B cell (primary cell): ENCODE measurements at regions not wholly inside any gene's neighbourhood (a gene's known extent, or its start where the extent isn't known, plus 50 kb on each side); places are given as distances from the start of the nearest gene placed in this dataset.

Experiments used
- ATAC-seq: fragments of 200-7000 bp; cut with Tn5 transposase; one replicate; pipeline ENCODE4 v1.10.0; 2021; ENCODE audit warnings: low read depth, mild to moderate bottlenecking, moderate number of reproducible peaks, moderate library complexity
- CTCF ChIA-PET: fragments of 350-600 bp; sonication (Branson Sonifier 250); formaldehyde crosslinking; loops from one replicate; lab custom pipeline; 2021; ENCODE audit warnings: antibody characterized with exemption, inconsistent platforms; lab: Charles Lee
- POLR2A ChIA-PET: fragments of 350-600 bp; sonication (Branson Sonifier 250); formaldehyde crosslinking; loops from one replicate; lab custom pipeline; 2021; ENCODE audit warnings: antibody characterized with exemption; lab: Charles Lee
- DNase-seq: peaks from one replicate; pipeline ENCODE4 v3.0.0; 2013
- H2AFZ ChIP-seq: 2 replicates; pipeline ENCODE4 v1.6.1; 2012; ENCODE audit warnings: mild to moderate bottlenecking, low read depth, low read length; ENCODE audit not compliant: insufficient read depth, poor library complexity, severe bottlenecking
- H3K27ac ChIP-seq, 2 donors: 1 replicate in 1 of 2; 2 replicates in 1 of 2; pipeline ENCODE4 v1.5.1; 2012 to 2013; ENCODE audit warnings: low read length in 2 of 2, mild to moderate bottlenecking in 2 of 2, moderate library complexity in 1 of 2
- H3K27me3 ChIP-seq, 4 experiments: fragments of 200-600 bp in 1 of 4; sonication (generic) in 1 of 4; replicated peaks in 1 of 4; 1 replicate in 2 of 4; 2 replicates in 2 of 4; pipeline versions ENCODE4 v1.6.1 to v1.7.0; 2013 to 2016; ENCODE audit warnings: low read length in 3 of 4, mild to moderate bottlenecking in 2 of 4, mixed read lengths in 1 of 4, moderate library complexity in 1 of 4; ENCODE audit not compliant: insufficient read depth in 4 of 4, control insufficient read depth in 3 of 4; ENCODE audit errors: control extremely low read depth in 1 of 4
- H3K36me3 ChIP-seq, 2 experiments: replicated peaks in 1 of 2; 1 replicate in 1 of 2; 2 replicates in 1 of 2; pipeline versions ENCODE4 v1.6.1 to v1.7.1; 2013; ENCODE audit warnings: low read length in 1 of 2; ENCODE audit not compliant: insufficient read depth in 2 of 2, control insufficient read depth in 1 of 2; ENCODE audit errors: control extremely low read depth in 1 of 2, extremely low read depth in 1 of 2
- H3K4me1 ChIP-seq, 2 donors: fragments of 200-600 bp in 1 of 2; sonication (generic) in 1 of 2; 1 replicate in 1 of 2; 2 replicates in 1 of 2; pipeline versions ENCODE4 v1.5.1 to v1.6.1; 2013 to 2017; ENCODE audit warnings: low read length in 2 of 2; ENCODE audit not compliant: control insufficient read depth in 2 of 2, insufficient read depth in 2 of 2
- H3K4me2 ChIP-seq: replicated peaks from 2 replicates; pipeline ENCODE3; 2012; ENCODE audit warnings: mild to moderate bottlenecking, low read depth, low read length; ENCODE audit not compliant: poor library complexity, severe bottlenecking
- H3K4me3 ChIP-seq, 5 experiments: fragments of 200-600 bp in 1 of 5; sonication (generic) in 1 of 5; 1 replicate in 3 of 5; 2 replicates in 2 of 5; pipeline versions ENCODE4 v1.5.1 to v1.7.0; 2011 to 2016; ENCODE audit warnings: low read length in 4 of 5, mild to moderate bottlenecking in 4 of 5, low read depth in 2 of 5, control low read depth in 1 of 5, moderate library complexity in 1 of 5; ENCODE audit not compliant: insufficient read depth in 1 of 5; ENCODE audit errors: control extremely low read depth in 1 of 5, extremely low read depth in 1 of 5
- H3K79me2 ChIP-seq: fragments of 200-600 bp; sonication (generic); one replicate; pipeline ENCODE4 v1.6.0; 2016; ENCODE audit warnings: low read length; ENCODE audit not compliant: control insufficient read depth, insufficient read depth
- H3K9ac ChIP-seq: fragments of 200-600 bp; sonication (generic); 2 replicates; pipeline ENCODE4 v1.6.1; 2017; ENCODE audit warnings: mild to moderate bottlenecking, low read length, moderate library complexity
- H3K9me3 ChIP-seq, 3 donors: one replicate each; pipeline versions ENCODE4 v1.6.1 to v1.7.1; 2013; ENCODE audit warnings: low read length in 2 of 3; ENCODE audit not compliant: control insufficient read depth in 2 of 3, insufficient read depth in 1 of 3; ENCODE audit errors: control extremely low read depth in 1 of 3
- H4K20me1 ChIP-seq: 2 replicates; pipeline ENCODE4 v1.6.0; 2012; ENCODE audit warnings: mild to moderate bottlenecking, low read length; ENCODE audit not compliant: insufficient read depth, control insufficient read depth, poor library complexity, severe bottlenecking
- H3K27ac Mint-ChIP-seq: one replicate; pipeline ENCODE4 v1.8.0; 2021; ENCODE audit warnings: mixed read lengths
- H3K27me3 Mint-ChIP-seq: one replicate; pipeline ENCODE4 v1.8.0; 2021; ENCODE audit warnings: mixed read lengths
- H3K4me1 Mint-ChIP-seq: one replicate; pipeline ENCODE4 v1.8.0; 2021; ENCODE audit warnings: mixed read lengths
- H3K4me3 Mint-ChIP-seq: one replicate; pipeline ENCODE4 v1.8.0; 2021; ENCODE audit warnings: mixed read lengths
- H3K9me3 Mint-ChIP-seq: one replicate; pipeline ENCODE4 v1.8.0; 2022; ENCODE audit warnings: mixed read lengths; ENCODE audit not compliant: insufficient read depth
- CTCF ChIP-seq: fragments of 200-600 bp; IDR thresholded peaks from one replicate; pipeline ENCODE4 v1.8.0; 2022; ENCODE audit warnings: antibody characterized with exemption, mild to moderate bottlenecking
- EZH2 ChIP-seq: IDR thresholded peaks from 2 replicates; pipeline ENCODE4 v1.6.1; 2012; ENCODE audit warnings: borderline replicate concordance, low read depth, mild to moderate bottlenecking, moderate library complexity, low read length; ENCODE audit not compliant: insufficient read depth, poor library complexity, severe bottlenecking
- WGBS: methylation state at CpG from one replicate; pipeline ENCODE4 v1.1.5; 2013; ENCODE audit warnings: missing lambda C conversion rate; ENCODE audit not compliant: insufficient coverage; 5-methylcytosine and 5-hydroxymethylcytosine counted together
- intact Hi-C: fragments of 100-400 bp; cut with micrococcal nuclease; formaldehyde crosslinking; loops from one replicate; pipeline ENCODE4 v1.10.0; 2022

DNA sequence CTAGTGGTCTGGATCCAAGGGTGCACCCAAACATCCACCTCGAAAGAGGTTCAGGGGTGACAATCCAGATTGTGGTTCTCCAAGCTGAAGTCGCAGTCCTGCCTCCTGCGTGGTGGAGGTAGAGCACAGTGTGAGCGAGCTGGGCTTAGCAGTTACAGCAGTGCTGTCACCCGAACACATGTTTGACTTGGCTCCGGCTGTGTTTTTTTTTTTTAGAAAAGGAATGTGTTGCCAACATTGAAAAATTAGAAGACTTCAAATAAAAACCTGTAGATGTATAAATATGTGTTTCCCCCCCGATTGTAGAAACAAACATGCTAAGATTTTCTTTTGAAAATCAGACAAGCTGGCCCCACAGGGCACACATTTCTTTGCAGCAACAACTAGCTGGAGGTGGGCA, 530.8 kb downstream of the SHQ1 start:
- CTCF ChIA-PET: no interaction called here
- ATAC-seq (no peak), DNase-seq (no peak)
- Histone ChIP-seq H3K4me3 (no peak overlapping the region), H3K4me1 (peaks cover 2 to 4% of the 10 kb centered on the region in 2 donors), H3K27me3 (no peaks in the 10 kb centered on the region), H4K20me1 (no peaks in the 10 kb centered on the region), H2AFZ (no peak overlapping the region), H3K27ac (no peak overlapping the region), H3K79me2 (no peaks in the 10 kb centered on the region), H3K9ac (no peak overlapping the region), H3K9me3 (peaks cover 0 to 6% (median 0%) of the 10 kb centered on the region in 3 donors), H3K4me2 (no peak overlapping the region), H3K36me3 (no peaks in the 10 kb centered on the region)
- H3K27ac Mint-ChIP-seq: no peak overlapping the region
- no peak overlapping the region for H3K4me3 Mint-ChIP-seq
- no peaks in the 10 kb centered on the region for H3K27me3 Mint-ChIP-seq
- TF ChIP-seq EZH2 (no peak), CTCF (no peak)
- H3K9me3 Mint-ChIP-seq: no peaks in the 10 kb centered on the region
- POLR2A ChIA-PET: no interaction called here
- intact Hi-C loops: no loop called here
- peaks cover 6% of the 10 kb centered on the region for H3K4me1 Mint-ChIP-seq
- WGBS: 90% methylated on average over 4 of the region's 7 CpGs

- no peak overlapping the region for H3K27ac ChIP-seq
- H3K27me3 Mint-ChIP-seq: no peaks in the 10 kb centered on the region
- no peaks in the 10 kb centered on the region for H3K27me3 ChIP-seq
- no peak overlapping the region for H3K9ac ChIP-seq
- WGBS: 95% methylated on average over 12 of the region's 13 CpGs
- no peak overlapping the region for H3K4me2 ChIP-seq
- no peaks in the 10 kb centered on the region for H3K36me3 ChIP-seq
- H3K4me3 Mint-ChIP-seq: no peak overlapping the region
- POLR2A ChIA-PET: no interaction called here
- peaks cover 13% of the 10 kb centered on the region for H3K4me1 Mint-ChIP-seq
- no peak overlapping the region for H3K27ac Mint-ChIP-seq
- CTCF ChIA-PET: no interaction called here
- peaks cover 0 to 6% (median 0%) of the 10 kb centered on the region in 3 donors for H3K9me3 ChIP-seq
- H3K4me1 ChIP-seq: peaks cover 10 to 12% of the 10 kb centered on the region in 2 donors
- intact Hi-C loops: no loop called here
- TF ChIP-seq EZH2 (no peak), CTCF (no peak)
- H3K79me2 ChIP-seq: no peaks in the 10 kb centered on the region
- H4K20me1 ChIP-seq: no peaks in the 10 kb centered on the region
- no peak overlapping the region for H2AFZ ChIP-seq
- H3K9me3 Mint-ChIP-seq: no peaks in the 10 kb centered on the region
- DNase-seq (no peak), ATAC-seq (no peak)
- H3K4me3 ChIP-seq: no peak overlapping the region
Measured at GRCh38 chr3:72316501-72317279, 531.6 kb downstream of the SHQ1 start.
